Posterior cingulate gyrus (tissue), 11 donors: ENCODE measurements at regions not wholly inside any gene's neighbourhood (a gene's known extent, or its start where the extent isn't known, plus 50 kb on each side); places are given as distances from the start of the nearest gene placed in this dataset.

Source experiments
- DNase-seq, 10 donors: peaks; one replicate each; pipeline versions ENCODE4 v3.0.0 to v3.0.0-alpha.2; 2020 to 2021; ENCODE audit warnings: mixed read lengths in 3 of 10
- intact Hi-C: fragments of 100-400 bp; cut with DNase I; formaldehyde crosslinking; loops from one replicate; pipeline ENCODE4 v1.15.1; 2023

DNA sequence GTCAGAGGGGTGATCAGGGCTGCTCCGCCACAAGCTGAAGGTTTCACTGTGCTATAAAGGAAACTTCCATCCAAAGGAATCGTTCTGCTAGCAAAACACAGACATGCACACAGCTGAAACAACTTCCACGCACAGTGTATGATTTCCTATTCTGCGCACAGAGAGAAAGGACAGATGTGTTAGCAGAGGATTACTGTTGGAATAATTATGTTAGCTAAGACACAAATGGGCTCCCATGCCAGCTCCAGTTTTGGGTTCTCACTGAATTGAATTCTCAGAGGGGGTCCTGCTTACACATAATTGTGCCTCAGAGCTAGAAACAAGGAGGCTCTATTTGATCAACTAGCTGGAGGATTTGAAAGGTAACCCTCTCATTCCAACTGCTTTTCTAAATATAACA lies 352.4 kb downstream of the IRX2 start:
- intact Hi-C loops = no loop called here
- no peak for DNase-seq

GRCh38 chr5:2393556-2393955 lies 357.9 kb downstream of the IRX2 start:
- no peak for DNase-seq
- intact Hi-C loops = no loop called here

DNA sequence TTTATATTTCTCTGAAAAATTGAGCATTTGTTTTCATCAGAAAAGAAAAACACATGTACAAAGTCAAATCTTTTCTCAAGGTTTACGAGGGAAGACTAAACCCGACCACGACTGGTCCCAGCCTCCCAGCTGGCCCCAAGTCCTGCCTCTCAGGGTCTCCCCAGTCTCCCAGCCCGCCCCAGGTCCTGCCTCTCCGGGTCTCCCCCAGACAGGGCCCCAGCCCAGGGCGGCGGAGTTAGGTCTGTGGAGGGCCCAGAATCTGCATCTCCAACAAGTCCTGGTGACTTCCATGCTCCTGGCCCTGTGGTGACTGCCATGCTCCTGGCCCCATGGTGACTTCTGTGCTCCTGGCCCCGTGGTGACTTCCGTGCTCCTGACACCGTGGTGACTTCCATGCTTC lies 359.9 kb downstream of the IRX2 start:
- DNase-seq = no peak
- intact Hi-C loops = no loop called here

DNA sequence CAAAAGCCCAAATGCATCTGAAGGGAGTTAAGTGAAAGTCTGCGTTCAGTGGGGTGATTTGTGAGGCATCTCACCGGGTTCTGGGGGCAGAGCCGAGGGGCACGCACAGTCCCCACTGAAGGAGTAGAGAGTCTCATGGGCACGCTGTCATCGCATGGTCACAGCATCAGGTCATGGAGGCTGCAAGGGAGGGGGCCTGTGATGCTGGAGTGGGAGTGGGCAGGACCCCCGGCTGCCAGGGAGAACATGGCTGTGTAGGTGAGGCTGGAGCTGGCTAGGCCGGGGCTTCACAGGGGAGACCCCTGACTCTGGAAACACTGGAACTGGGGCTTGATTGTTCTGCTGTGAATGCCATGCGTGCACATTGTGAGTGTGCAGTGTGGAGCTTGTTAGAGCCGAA lies 360.5 kb downstream of the IRX2 start:
- intact Hi-C loops = no loop called here

GRCh38 chr5:2388571-2388970 lies 362.9 kb downstream of the IRX2 start:
- intact Hi-C loops = no loop called here
- no peak for DNase-seq

More for the DNA sequence above, 360.5 kb downstream of the IRX2 start:
- DNase-seq = no peak

DNA sequence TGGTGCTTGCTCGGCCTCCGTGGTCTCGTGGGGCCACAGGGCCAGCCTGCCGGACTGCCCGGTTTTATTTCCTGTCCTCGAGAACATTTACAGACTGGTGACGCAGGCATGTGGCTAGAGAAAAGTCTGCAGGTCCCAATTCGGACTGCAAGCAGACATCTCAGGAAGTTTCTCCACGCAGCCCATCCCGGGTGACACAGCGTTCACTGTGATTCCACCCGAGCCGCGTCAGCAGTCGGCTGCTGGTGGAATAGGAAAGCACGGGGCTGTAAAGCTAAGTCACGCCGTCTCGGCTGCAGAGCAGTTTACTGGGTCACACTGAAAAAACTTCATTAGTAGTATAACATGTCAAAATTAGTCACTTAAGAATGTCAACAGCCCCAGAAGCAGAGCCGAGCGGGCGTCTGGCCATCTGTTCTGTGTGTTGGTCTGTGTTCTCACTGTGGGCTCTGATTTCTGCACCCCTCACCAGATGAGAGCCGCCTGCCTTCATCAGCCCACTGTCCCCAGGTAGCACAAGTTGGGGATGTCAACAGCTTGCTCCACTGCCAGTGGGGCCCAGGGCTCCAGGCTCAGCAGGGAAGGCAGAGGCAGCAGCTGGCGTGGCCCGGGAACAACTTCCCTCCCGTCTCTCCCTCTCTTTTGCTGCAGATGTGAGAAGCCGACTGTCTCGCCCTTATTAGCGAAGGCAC lies 363.7 kb downstream of the IRX2 start:
- intact Hi-C loops = no loop called here
- DNase-seq = no peak

- no peak for DNase-seq
- intact Hi-C loops = no loop called here
These were observed 364.2 kb downstream of the IRX2 start for GRCh38 chr5:2387250-2387633.

- DNase-seq = no peak
These were observed 365.7 kb downstream of the IRX2 start for GRCh38 chr5:2385818-2386217.

GRCh38 chr5:2383698-2384065 lies 367.8 kb downstream of the IRX2 start:
- intact Hi-C loops = no loop called here
- no peak for DNase-seq

More at GRCh38 chr5:2385818-2386217, 365.7 kb downstream of the IRX2 start:
- intact Hi-C loops = no loop called here

- intact Hi-C loops = no loop called here
- DNase-seq = no peak
These were observed 368.4 kb downstream of the IRX2 start for GRCh38 chr5:2382776-2383697.

DNA sequence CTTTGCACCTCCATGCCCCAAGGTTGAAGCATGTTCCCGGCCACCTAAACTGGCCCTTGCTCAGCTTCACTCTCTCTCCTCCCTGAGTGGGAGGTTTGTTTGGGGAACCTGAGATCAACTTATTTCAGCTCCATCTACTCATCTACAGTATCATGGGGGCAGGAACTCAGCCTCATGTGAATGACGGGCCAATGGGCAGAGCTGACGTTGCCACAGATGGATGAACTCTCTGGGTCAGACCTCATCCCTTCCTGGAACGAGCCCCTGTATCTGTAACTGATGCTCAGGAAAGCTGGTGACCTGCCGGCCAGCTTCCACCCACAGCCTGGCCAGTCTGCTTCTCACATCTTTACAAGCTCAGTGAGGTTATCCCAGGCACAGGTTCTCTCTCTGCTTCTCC lies 369.6 kb downstream of the IRX2 start:
- DNase-seq = no peak
- intact Hi-C loops = no loop called here

DNA sequence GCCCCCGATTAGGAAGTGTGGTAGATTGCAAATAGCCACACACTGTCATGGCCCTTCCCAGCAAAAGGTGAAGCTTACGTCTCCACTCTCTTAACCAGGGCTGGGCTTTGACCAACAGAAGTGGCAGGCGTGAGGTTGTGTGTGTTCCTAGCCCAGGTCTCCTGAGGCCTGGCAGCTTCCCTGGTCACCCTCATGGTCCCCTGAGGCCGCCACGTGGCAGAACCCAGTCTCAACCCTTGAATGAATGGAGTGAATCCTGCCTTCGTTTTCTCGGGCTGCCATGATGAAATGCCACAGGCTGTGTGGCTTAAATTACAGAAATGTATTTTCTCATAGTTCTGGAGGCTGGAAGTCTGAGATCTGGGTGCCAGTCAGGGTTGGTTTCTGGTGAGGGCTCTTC lies 370.4 kb downstream of the IRX2 start:
- intact Hi-C loops = no loop called here
- DNase-seq = no peak

DNA sequence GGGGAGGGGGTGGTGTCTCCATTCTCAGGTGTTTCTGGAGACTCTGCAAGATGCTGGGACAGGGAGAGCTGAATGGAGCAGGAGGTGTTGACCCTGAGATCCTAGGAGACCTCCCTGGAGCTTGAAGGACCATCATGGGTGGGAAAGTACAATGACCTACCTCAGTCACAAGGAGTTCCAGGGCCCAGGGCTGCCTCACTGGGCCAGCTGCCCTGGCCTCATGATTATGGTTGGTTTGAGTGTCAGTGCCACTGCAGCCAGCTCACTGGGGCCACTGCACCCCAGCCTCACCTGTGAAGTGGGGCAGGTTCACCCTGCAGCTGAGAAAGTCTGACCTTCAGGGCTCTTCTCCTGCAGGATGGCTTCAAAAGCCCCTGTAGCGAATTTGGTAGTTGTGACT lies 372.5 kb downstream of the IRX2 start:
- intact Hi-C loops = no loop called here
- no peak for DNase-seq

DNA sequence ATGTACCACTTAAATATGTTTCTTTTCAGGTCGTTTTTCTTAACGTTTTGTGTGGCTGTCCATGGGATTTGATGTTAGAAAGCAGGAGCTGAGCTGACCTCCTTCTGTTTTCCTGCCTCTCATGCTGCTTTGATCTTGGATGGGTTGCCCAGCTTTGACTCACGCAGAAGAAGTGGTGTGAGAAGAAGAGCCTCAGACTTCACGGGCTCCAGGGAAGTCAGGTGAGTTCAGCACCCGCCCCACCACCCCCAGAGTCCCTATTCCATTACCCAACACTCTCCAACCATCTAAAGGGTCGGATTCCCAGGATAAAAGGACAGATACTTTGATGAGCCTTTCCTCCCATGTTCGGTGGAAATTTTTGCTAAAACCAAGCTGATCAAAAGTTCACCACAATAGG lies 373.4 kb downstream of the IRX2 start:
- intact Hi-C loops = no loop called here

GRCh38 chr5:2376486-2376885 lies 375.0 kb downstream of the IRX2 start:
- no peak for DNase-seq

More for the DNA sequence above, 373.4 kb downstream of the IRX2 start:
- DNase-seq = no peak

DNA sequence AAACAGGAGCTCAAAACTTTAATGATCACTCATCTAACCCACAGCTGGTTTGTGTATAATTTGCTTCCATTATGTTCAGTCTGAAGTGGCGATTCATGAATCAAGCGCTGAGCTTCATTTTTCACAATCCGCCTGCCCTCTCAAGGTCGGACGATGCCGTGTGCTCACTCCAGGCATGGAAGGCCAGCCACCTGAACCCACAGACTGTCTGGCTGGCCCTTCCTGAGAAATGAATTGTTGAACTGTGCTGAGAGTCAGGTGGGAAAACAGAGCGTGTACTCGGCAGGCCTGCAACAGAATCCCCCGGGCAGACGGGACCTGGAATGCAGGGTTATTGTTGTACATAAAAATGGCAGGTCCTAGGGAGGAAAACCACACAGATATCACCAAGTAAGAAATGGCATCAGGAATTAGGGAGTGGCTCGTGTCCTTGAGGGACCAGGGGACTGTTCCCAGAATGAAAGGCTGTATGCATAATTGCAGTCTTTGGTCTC lies 375.7 kb downstream of the IRX2 start:
- intact Hi-C loops = no loop called here
- no peak for DNase-seq

More at GRCh38 chr5:2376486-2376885, 375.0 kb downstream of the IRX2 start:
- intact Hi-C loops = no loop called here

DNA sequence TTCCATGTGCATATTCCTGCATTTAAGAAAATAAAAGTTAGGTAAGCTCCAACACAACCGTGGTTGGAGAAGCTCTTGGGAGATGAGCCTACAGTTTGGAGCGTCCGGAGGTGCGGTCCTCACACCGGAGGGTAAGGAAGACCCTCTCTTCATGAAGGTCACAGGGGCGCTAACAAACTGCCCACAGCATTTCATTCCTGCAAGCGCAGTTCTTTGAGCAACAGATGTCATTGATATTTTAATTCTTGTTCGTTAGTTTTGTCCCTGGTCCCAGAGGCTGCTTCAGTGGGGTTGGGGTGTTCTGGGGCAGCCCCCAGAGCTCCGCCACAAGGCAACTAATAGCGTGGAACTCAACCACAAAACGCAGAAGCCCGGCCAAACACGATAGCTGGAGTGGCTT lies 376.2 kb downstream of the IRX2 start:
- intact Hi-C loops = no loop called here
- no peak for DNase-seq

DNA sequence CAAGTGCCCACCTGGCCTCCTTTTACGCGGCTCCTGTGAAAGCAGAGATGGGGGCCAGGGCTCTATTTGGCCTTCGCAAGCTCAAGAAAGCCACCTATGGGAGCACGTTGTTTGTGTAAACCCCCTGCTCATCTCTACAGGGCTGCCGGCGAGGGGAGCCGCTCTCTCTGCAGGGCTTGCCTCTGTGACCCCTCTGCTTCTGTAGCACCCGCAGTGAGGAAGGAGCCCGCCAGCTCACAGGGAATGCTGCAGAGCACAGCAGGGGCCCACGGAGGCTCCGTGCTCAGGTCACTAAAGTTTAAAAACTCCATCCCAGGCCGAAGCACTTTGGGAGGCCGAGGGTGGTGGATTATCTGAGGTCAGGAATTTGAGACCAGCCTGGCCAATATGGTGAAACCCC lies 376.8 kb downstream of the IRX2 start:
- DNase-seq = no peak
- intact Hi-C loops = no loop called here

GRCh38 chr5:2373631-2374030 lies 377.8 kb downstream of the IRX2 start:
- DNase-seq = no peak
- intact Hi-C loops = no loop called here

GRCh38 chr5:2371419-2371710 lies 380.1 kb downstream of the IRX2 start:
- no peak for DNase-seq
- intact Hi-C loops = no loop called here

GRCh38 chr5:2370626-2371418 lies 380.7 kb downstream of the IRX2 start:
- DNase-seq = no peak
- intact Hi-C loops = no loop called here
